ENCODE measurements at regions not wholly inside any gene's neighbourhood (a gene's known extent, or its start where the extent isn't known, plus 50 kb on each side); places are given as distances from the start of the nearest gene placed in this dataset.

DNA sequence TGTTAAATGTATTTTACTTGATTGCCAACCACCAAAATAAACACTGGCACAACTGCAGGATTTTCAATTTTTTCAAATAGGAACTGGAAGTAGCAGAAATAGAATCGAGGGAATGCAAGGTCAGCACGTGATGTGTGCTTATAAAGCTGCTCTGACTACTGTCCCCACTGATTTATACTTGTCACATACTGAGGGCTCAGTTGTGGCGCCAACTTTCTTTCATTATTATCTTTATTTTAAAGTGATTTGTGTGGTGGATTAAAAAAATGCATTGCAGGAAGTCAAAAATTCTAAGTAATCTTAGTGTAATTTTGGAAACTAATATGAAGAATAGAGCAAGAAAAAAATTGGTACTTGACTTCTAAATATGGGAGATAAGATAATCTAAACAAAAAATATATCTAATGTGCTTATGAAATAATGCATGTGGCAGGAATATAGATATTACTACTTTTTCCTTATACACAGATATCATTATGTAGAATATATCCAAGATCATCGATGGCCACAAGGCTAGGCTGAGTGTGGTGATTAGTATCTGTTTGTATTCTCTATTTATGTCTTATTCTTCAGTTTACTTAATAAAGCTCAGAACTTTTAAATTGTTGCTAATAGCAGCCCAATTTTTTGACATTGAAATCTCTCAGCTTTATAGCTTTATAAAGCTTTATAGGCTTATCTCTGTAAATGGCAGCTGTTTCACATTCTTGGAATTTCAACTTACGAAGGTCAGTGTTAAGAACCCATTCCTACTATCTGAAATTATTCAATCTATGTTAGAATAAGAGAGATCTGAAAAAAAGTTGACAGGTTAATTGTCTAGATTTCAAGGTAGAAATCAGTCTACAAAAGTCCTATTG lies 404.5 kb upstream of the ADAMTS5 start:
- TF ChIP-seq POLR2A (IDR thresholded peaks at IDR 0.05): no peak
- TF ChIP-seq, protein P1, sequence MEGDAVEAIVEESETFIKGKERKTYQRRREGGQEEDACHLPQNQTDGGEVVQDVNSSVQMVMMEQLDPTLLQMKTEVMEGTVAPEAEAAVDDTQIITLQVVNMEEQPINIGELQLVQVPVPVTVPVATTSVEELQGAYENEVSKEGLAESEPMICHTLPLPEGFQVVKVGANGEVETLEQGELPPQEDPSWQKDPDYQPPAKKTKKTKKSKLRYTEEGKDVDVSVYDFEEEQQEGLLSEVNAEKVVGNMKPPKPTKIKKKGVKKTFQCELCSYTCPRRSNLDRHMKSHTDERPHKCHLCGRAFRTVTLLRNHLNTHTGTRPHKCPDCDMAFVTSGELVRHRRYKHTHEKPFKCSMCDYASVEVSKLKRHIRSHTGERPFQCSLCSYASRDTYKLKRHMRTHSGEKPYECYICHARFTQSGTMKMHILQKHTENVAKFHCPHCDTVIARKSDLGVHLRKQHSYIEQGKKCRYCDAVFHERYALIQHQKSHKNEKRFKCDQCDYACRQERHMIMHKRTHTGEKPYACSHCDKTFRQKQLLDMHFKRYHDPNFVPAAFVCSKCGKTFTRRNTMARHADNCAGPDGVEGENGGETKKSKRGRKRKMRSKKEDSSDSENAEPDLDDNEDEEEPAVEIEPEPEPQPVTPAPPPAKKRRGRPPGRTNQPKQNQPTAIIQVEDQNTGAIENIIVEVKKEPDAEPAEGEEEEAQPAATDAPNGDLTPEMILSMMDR (IDR thresholded peaks at IDR 0.05): no peak

DNA sequence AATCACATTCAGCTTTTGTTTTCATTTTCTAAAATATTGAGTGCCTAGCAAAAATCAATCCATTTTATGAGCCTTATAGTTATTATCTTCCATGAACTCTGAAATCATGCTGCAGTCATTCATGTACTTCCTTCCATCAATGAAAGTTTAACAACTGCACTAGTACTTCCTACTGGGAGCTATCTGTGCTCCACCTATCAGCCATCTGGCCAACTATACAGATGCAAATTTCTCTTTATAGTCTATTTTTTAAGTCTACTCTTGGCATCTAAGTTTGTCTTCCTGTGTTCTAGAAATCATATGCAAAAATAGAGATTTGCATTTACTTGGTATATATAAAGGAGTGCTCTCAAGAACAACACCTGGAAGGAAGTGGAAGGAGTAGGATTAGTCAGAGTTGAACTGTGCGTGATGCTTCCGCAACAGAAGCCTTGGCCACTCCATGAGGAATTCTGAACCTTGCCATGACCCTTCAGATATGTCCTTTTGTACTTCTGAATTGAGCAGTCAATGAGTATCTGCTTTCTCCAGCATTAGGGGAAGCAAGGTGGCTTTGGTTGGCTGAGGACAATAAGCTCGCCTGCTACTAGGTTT lies 403.2 kb upstream of the ADAMTS5 start:
- intact Hi-C loops (cut with DNase I): no loop called here
- TF ChIP-seq, protein P1 (IDR thresholded peaks at IDR 0.05): no peak
- TF ChIP-seq POLR2A (IDR thresholded peaks at IDR 0.05): no peak
- Histone ChIP-seq H3K9me3 (no peaks in the 10 kb centered on the region), H3K27ac (no peak overlapping the region), H3K36me3 (replicated peaks in 1 of 2; ENCODE audit: insufficient read depth in 1 of 2, low read depth in 2 of 2) (no peaks in the 10 kb centered on the region), H3K4me3 (no peak overlapping the region), H3K4me1 (peaks cover 4% of the 10 kb centered on the region), H3K27me3 (no peaks in the 10 kb centered on the region)
- ATAC-seq (no peak), DNase-seq (no peak)
- 85 to 87% methylated on average over 3 of the region's 3 CpGs for WGBS, 2 donors

More for the DNA sequence above, 404.5 kb upstream of the ADAMTS5 start:
- peaks cover 4% of the 10 kb centered on the region for H3K4me1 ChIP-seq
- intact Hi-C loops (cut with DNase I): no loop called here
- no peaks in the 10 kb centered on the region for H3K9me3 ChIP-seq
- no peaks in the 10 kb centered on the region for H3K36me3 ChIP-seq (replicated peaks in 1 of 2; ENCODE audit: insufficient read depth in 1 of 2, low read depth in 2 of 2)
- no peak overlapping the region for H3K27ac ChIP-seq
- no peak for ATAC-seq
- 46 to 51% methylated on average over 5 of the region's 5 CpGs for WGBS, 2 donors
- H3K27me3 ChIP-seq: no peaks in the 10 kb centered on the region
- DNase-seq: no peak
- no peak overlapping the region for H3K4me3 ChIP-seq

DNA sequence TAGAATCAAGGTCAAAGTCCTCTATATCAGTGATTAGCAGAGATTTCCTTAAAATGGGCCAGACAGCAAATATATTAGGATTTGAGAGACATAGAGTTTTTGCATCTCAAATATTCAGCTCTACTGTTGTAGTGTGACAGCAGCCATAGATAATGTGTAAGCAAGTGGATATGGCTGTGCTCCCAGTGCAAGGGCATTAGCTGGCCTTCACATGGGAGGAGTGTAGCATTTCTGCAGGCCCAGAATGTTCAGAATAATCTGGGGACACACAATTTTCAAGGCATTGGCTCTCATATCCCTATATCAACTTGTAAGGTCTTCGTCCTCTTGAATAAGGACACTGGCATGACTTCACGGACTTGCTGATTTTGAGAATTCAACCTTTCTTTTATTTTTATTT lies 402.3 kb upstream of the ADAMTS5 start:
- Histone ChIP-seq H3K9me3 (no peaks in the 10 kb centered on the region), H3K4me3 (no peak overlapping the region), H3K27ac (no peak overlapping the region), H3K36me3 (replicated peaks in 1 of 2; ENCODE audit: insufficient read depth in 1 of 2, low read depth in 2 of 2) (no peaks in the 10 kb centered on the region), H3K4me1 (peaks cover 4% of the 10 kb centered on the region), H3K27me3 (no peaks in the 10 kb centered on the region)
- intact Hi-C loops (cut with DNase I): no loop called here
- no peak for ATAC-seq
- no peak for TF ChIP-seq POLR2A (IDR thresholded peaks at IDR 0.05)
- TF ChIP-seq, protein P1 (IDR thresholded peaks at IDR 0.05): no peak
- 96 to 98% methylated on average over 2 of the region's 2 CpGs for WGBS, 2 donors
- no peak for DNase-seq

DNA sequence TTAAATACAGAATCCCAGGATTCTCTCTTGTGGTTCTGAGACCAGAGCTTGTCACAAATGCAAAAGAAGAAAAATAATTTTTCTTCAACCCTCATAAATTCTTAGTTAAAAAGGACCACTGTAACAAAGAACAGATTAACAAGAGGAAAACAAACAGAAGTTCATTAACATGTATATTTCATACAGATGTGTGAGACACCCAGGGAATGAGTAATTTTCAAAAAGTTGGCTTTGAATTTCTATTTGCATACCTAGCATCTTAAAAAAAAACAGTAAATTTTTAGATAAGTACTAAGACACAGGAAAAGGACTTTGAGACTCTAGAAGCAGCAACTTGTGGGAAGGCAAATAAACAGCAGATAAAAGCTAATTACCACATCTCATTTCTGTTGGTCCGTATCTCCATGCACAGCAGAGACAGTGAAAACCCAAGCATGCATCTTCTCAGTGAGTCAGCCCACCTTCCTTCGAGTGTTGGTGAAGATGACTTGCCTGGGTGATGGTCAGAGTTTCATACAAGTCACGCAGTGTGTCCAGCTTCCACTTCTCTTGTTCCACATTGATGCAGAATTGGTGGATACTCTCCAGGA lies 399.9 kb upstream of the ADAMTS5 start:
- Histone ChIP-seq H3K4me3 (no peak overlapping the region), H3K9me3 (no peaks in the 10 kb centered on the region), H3K27ac (no peak overlapping the region), H3K4me1 (peaks cover 2% of the 10 kb centered on the region), H3K36me3 (replicated peaks in 1 of 2; ENCODE audit: insufficient read depth in 1 of 2, low read depth in 2 of 2) (no peaks in the 10 kb centered on the region), H3K27me3 (no peaks in the 10 kb centered on the region)
- ATAC-seq (no peak), DNase-seq (no peak)
- intact Hi-C loops (cut with DNase I): no loop called here
- TF ChIP-seq, protein P1 (IDR thresholded peaks at IDR 0.05): no peak
- TF ChIP-seq POLR2A (IDR thresholded peaks at IDR 0.05): no peak
- WGBS, 2 donors: 69 to 81% methylated on average over 3 of the region's 3 CpGs
